ENCODE measurements at regions not wholly inside any gene's neighbourhood (a gene's known extent, or its start where the extent isn't known, plus 50 kb on each side); places are given as distances from the start of the nearest gene placed in this dataset.

DNA sequence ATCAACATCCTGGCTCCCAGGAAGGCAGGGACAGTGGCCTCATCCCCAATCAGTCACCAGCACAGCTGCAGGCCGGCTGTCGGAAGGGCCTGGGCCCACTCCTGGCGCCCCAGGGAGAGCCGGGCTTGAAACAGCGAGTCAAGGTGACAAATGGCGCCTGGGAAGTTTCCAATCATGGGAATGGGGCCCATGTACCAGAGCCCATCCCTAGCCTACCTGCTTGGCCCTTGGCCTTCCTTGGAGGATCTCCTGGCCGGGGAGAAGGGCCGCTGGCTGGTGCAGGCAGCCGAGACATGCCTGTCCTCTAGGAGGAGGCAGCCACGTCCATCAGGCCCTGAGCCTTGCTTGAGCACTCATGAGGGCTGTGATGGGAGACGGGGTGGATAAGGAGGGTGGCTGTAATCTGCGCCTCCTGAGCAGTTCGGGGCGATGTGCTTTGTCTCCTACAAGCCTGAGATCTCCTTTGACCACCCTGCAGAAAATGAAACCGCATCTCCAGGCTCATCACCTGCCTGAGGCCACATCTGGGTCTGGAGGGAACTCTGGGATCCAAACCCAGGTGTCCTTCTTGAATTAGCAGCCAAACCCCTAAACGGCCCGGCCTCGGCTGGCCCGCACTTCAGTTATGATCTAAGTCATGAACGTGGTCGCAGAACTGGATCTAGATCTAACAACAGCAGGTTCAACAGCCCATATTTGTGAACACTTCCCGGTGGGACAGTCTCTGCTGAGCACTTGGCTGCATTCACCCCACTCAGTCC lies 862.0 kb downstream of the TBC1D22A start:
- no peaks in the 10 kb centered on the region for H3K4me1 ChIP-seq (ENCODE audit: insufficient read depth)
- H3K27me3 ChIP-seq = no peaks in the 10 kb centered on the region
- no peaks in the 10 kb centered on the region for H3K9me3 ChIP-seq
- intact Hi-C loops (cut with DNase I) = no loop called here
- H3K4me3 ChIP-seq = no peak overlapping the region
- WGBS, 3 donors = 89 to 93% (median 91%) methylated on average over 22 of the region's 22 CpGs
- DNase-seq = peak in 1 of 5 donors; percentile 17
- TF ChIP-seq EP300 (IDR thresholded peaks at IDR 0.05) = no peak
- no peaks in the 10 kb centered on the region for H3K36me3 ChIP-seq
- H3K27ac ChIP-seq = no peak overlapping the region

DNA sequence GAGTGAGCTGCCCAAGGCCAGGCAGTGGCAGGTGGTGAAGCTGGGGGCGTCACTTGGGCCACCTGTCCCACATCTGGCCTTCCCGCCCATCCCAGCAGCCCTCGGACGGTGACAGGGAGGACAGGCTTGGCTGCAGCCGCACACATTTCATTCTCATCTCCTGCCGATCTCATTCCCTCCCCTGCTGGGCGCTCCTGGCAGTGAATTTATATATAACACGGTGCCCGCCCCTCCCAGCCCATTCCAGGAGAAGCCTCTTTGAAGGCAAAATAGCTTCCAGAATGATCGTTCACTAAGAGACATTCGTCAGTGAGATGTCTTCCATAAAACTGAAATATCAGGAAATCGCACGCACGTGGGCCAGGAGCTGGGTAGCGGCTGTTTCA lies 861.3 kb downstream of the TBC1D22A start:
- no peak overlapping the region for H3K27ac ChIP-seq
- 82 to 86% (median 85%) methylated on average over 15 of the region's 15 CpGs for whole genome bisulfite sequencing, 3 donors
- H3K27me3 ChIP-seq = no peaks in the 10 kb centered on the region
- TF ChIP-seq EP300 (IDR thresholded peaks at IDR 0.05) = no peak
- TF ChIP-seq, protein P1, sequence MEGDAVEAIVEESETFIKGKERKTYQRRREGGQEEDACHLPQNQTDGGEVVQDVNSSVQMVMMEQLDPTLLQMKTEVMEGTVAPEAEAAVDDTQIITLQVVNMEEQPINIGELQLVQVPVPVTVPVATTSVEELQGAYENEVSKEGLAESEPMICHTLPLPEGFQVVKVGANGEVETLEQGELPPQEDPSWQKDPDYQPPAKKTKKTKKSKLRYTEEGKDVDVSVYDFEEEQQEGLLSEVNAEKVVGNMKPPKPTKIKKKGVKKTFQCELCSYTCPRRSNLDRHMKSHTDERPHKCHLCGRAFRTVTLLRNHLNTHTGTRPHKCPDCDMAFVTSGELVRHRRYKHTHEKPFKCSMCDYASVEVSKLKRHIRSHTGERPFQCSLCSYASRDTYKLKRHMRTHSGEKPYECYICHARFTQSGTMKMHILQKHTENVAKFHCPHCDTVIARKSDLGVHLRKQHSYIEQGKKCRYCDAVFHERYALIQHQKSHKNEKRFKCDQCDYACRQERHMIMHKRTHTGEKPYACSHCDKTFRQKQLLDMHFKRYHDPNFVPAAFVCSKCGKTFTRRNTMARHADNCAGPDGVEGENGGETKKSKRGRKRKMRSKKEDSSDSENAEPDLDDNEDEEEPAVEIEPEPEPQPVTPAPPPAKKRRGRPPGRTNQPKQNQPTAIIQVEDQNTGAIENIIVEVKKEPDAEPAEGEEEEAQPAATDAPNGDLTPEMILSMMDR (IDR thresholded peaks at IDR 0.05) = no peak
- TF ChIP-seq POLR2A (IDR thresholded peaks at IDR 0.05) = no peak
- H3K9me3 ChIP-seq = no peaks in the 10 kb centered on the region
- H3K4me3 ChIP-seq = no peak overlapping the region
- intact Hi-C loops (cut with DNase I) = no loop called here
- no peak for DNase-seq
- no peaks in the 10 kb centered on the region for H3K36me3 ChIP-seq
- no peaks in the 10 kb centered on the region for H3K4me1 ChIP-seq (ENCODE audit: insufficient read depth)

DNA sequence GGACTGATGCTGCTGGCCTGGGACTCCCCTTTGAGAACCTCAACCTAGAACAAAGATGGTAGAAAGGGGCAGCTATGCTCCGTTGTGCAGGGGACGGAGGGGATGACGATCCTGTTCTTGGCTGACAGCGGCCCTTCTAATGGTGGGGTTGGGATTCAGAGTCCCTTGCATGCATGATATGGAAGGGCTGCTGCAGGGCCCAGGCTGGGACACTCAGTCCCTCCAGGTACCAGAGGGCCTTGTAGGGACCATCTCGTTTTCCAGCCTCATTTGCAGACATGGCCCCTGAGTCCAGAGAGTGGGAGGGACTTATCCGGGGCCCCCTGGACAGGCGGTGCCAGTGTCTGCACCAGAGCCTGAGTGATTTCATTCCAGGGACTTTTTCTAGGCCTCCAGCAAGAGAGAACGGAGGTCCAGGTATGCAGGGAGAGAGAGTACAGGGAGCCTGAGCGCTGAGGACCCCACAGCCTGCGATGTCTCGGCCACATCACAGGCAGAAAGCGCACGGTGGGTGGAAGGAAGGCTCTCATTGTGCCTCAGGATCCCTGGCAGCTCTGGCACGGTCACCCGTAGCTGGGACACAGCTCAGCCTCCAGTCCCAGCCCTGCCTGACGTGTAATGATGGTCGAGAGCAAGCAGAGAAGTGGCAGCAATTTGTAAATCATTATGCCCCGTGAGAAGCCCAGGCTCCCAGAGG lies 860.8 kb downstream of the TBC1D22A start:
- no peak overlapping the region for H3K27ac ChIP-seq
- H3K4me3 ChIP-seq = no peak overlapping the region
- DNase-seq = peak in 1 of 5 donors; percentile 20
- WGBS, 3 donors = 85 to 90% (median 87%) methylated on average over 18 of the region's 18 CpGs
- intact Hi-C loops (cut with DNase I) = no loop called here
- H3K36me3 ChIP-seq = no peaks in the 10 kb centered on the region
- H3K27me3 ChIP-seq = no peaks in the 10 kb centered on the region
- TF ChIP-seq, protein P1 (IDR thresholded peaks at IDR 0.05) = no peak
- TF ChIP-seq EP300 (IDR thresholded peaks at IDR 0.05) (no peak), POLR2A (IDR thresholded peaks at IDR 0.05) (no peak)
- no peaks in the 10 kb centered on the region for H3K4me1 ChIP-seq (ENCODE audit: insufficient read depth)
- no peaks in the 10 kb centered on the region for H3K9me3 ChIP-seq

DNA sequence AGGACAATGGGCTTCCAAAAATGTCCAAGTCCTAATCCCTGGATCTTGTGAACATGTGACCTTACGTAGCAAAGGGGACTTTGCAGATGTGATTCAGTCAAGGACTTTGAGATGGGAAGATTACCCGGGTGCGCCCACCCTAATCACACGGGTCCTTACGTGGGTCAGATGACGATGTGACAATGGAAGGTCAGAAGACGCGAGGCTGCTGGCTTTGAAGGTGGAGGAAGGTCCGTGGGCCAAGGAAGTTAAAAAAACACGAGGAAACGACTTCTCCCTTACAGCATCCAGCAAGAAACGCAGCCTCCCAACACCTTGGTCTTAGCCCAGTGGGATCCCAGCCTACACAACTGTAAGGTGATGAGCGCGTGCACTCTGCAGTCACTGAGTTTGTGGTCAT lies 860.1 kb downstream of the TBC1D22A start:
- Histone ChIP-seq H3K27me3 (no peaks in the 10 kb centered on the region), H3K27ac (no peak overlapping the region), H3K4me1 (ENCODE audit: insufficient read depth) (no peaks in the 10 kb centered on the region), H3K9me3 (no peaks in the 10 kb centered on the region), H3K36me3 (no peaks in the 10 kb centered on the region), H3K4me3 (no peak overlapping the region)
- TF ChIP-seq, protein P1 (IDR thresholded peaks at IDR 0.05) = no peak
- no peak for TF ChIP-seq EP300 (IDR thresholded peaks at IDR 0.05)
- no peak for TF ChIP-seq POLR2A (IDR thresholded peaks at IDR 0.05)
- peak in 1 of 5 donors; percentile 10 for DNase-seq
- WGBS, 3 donors = 89 to 93% (median 90%) methylated on average over 14 of the region's 14 CpGs
- intact Hi-C loops (cut with DNase I) = no loop called here

DNA sequence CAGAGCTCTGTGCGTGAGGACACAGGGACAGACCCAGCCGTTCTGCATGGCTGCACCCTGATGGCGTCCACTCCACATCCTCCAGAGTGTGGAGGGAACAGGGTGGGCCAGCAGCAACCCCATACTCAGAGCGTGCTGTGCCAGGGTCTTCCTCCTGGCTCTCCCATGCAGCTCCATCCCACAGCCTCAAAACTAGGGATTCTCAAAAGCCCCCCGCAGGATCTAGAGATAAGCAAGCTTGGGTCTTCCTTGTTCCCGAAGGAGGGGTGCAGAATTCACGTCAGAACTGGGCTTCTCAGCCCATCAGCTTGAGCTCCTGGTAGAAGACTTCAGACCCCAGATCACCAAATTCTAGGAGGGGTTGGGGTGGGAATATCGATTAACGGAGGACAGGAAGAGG lies 858.8 kb downstream of the TBC1D22A start:
- no peaks in the 10 kb centered on the region for H3K4me1 ChIP-seq (ENCODE audit: insufficient read depth)
- no peaks in the 10 kb centered on the region for H3K27me3 ChIP-seq
- TF ChIP-seq POLR2A (IDR thresholded peaks at IDR 0.05) (no peak), EP300 (IDR thresholded peaks at IDR 0.05) (no peak)
- TF ChIP-seq, protein P1 (IDR thresholded peaks at IDR 0.05) = no peak
- H3K9me3 ChIP-seq = no peaks in the 10 kb centered on the region
- peak in 1 of 5 donors; percentile 3 for DNase-seq
- 79 to 86% (median 84%) methylated on average over 9 of the region's 9 CpGs for WGBS, 3 donors
- no peaks in the 10 kb centered on the region for H3K36me3 ChIP-seq
- H3K27ac ChIP-seq = no peak overlapping the region
- H3K4me3 ChIP-seq = no peak overlapping the region
- intact Hi-C loops (cut with DNase I) = no loop called here
